ENCODE measurements at regions not wholly inside any gene's neighbourhood (a gene's known extent, or its start where the extent isn't known, plus 50 kb on each side); places are given as distances from the start of the nearest gene placed in this dataset.

DNA sequence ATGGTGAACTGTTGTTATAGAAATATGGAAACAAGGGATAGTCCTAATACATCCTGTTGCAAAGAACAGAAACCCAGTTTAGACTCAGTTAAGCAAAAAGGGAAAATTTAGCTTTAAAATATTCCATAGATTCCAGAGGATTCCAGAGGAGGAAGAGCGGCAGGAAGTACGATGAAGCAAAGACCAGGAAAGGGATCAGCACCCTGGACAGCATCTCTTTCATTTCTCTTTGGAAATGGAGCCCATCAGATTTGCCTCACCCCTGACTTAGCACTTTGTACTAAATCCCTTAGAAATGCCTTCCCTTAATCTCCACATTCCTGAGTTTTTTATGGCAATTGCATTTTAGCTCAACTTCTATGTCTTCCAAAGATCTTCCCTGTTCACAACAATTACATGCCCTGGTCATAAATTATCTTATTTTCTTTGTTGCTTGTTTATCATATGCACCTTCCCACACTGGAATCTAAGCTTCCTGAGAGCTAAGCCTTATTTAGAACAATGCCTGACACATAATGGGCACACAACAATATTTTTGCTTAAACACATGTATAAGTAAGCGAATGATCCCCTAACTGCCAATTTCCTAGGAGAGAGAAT lies 150.0 kb upstream of the RBFOX1 start:
- no peaks in the 10 kb centered on the region for H3K9me3 Mint-ChIP-seq
- TF ChIP-seq CTCF (IDR thresholded peaks at IDR 0.05; ENCODE audit: unreplicated experiment in 3 of 3): no peak
- no peak overlapping the region for H3K27ac Mint-ChIP-seq
- no peaks in the 10 kb centered on the region for H3K36me3 Mint-ChIP-seq (ENCODE audit: low read depth)
- H3K27me3 Mint-ChIP-seq (ENCODE audit: low read depth): no peaks in the 10 kb centered on the region
- no peak overlapping the region for H3K4me3 Mint-ChIP-seq
- no peaks in the 10 kb centered on the region for H3K4me1 Mint-ChIP-seq

GRCh38 chr16:7177875-7178274 lies 154.8 kb upstream of the RBFOX1 start:
- Mint-ChIP-seq H3K36me3 (ENCODE audit: low read depth) (no peaks in the 10 kb centered on the region), H3K27ac (no peak overlapping the region), H3K4me1 (no peaks in the 10 kb centered on the region), H3K9me3 (no peaks in the 10 kb centered on the region), H3K4me3 (no peak overlapping the region), H3K27me3 (ENCODE audit: low read depth) (peaks cover 4% of the 10 kb centered on the region)
- TF ChIP-seq CTCF (IDR thresholded peaks at IDR 0.05; ENCODE audit: unreplicated experiment in 3 of 3): no peak

- Mint-ChIP-seq H3K36me3 (ENCODE audit: low read depth) (no peaks in the 10 kb centered on the region), H3K27ac (no peak overlapping the region)
- no peak for TF ChIP-seq CTCF (IDR thresholded peaks at IDR 0.05; ENCODE audit: unreplicated experiment in 3 of 3)
Measured at GRCh38 chr16:7171151-7171550, 161.5 kb upstream of the RBFOX1 start.

GRCh38 chr16:7167626-7168025 lies 165.0 kb upstream of the RBFOX1 start:
- Mint-ChIP-seq H3K27ac (no peak overlapping the region), H3K4me1 (peaks cover 5% of the 10 kb centered on the region), H3K27me3 (ENCODE audit: low read depth) (peaks cover 2% of the 10 kb centered on the region), H3K36me3 (ENCODE audit: low read depth) (no peaks in the 10 kb centered on the region), H3K4me3 (no peak overlapping the region), H3K9me3 (peaks cover 3% of the 10 kb centered on the region)
- TF ChIP-seq CTCF (IDR thresholded peaks at IDR 0.05; ENCODE audit: unreplicated experiment in 3 of 3): no peak

More at GRCh38 chr16:7171151-7171550, 161.5 kb upstream of the RBFOX1 start:
- peaks cover 5% of the 10 kb centered on the region for H3K4me1 Mint-ChIP-seq
- H3K9me3 Mint-ChIP-seq: peaks cover 3% of the 10 kb centered on the region
- no peak overlapping the region for H3K4me3 Mint-ChIP-seq
- peaks cover 4% of the 10 kb centered on the region for H3K27me3 Mint-ChIP-seq (ENCODE audit: low read depth)

DNA sequence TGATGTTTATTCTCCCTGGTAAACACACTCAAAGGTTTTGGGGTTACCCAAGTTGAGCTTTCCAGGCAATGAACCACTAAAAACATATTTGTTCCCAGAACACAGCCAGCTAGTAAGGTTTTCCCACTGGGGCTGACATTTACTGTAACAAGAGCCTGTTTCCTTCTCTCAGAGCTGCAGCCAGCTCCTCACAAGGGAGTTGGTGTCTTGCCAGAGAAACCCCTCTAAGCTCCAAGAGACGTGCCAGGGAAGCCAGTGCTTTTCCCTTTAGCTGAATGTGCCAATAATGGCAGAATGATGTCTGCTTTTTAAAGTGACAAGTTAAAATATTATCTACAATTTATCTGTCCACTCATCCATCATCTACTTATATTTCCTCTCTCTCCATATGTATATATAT lies 170.8 kb upstream of the RBFOX1 start:
- H3K27me3 Mint-ChIP-seq (ENCODE audit: low read depth): peaks cover 3% of the 10 kb centered on the region
- H3K9me3 Mint-ChIP-seq: no peaks in the 10 kb centered on the region
- H3K27ac Mint-ChIP-seq: no peak overlapping the region
- no peaks in the 10 kb centered on the region for H3K36me3 Mint-ChIP-seq (ENCODE audit: low read depth)
- H3K4me3 Mint-ChIP-seq: no peak overlapping the region
- peaks cover 8% of the 10 kb centered on the region for H3K4me1 Mint-ChIP-seq
- no peak for TF ChIP-seq CTCF (IDR thresholded peaks at IDR 0.05; ENCODE audit: unreplicated experiment in 3 of 3)

DNA sequence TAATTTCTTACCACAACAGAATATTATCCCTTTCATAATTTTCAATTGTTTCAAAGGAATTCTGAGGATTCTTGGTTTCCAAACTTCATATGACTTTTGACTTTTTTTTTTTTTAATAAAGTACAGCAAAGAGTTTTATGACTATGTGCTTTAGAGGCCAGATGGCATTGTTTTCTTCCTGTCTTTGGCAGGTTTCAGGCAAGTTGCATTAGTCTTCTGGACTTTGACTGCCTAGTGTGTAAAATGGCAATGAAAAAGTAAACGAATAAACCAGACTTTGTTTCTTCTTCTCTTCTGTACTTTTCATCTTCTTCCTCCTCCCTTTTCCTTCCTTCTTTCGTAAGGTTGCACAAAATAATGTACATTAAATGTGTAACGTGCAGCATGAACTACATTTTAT lies 172.6 kb upstream of the RBFOX1 start:
- peaks cover 8% of the 10 kb centered on the region for H3K4me1 Mint-ChIP-seq
- no peak overlapping the region for H3K4me3 Mint-ChIP-seq
- no peak for TF ChIP-seq CTCF (IDR thresholded peaks at IDR 0.05; ENCODE audit: unreplicated experiment in 3 of 3)
- H3K27ac Mint-ChIP-seq: no peak overlapping the region
- no peaks in the 10 kb centered on the region for H3K36me3 Mint-ChIP-seq (ENCODE audit: low read depth)
- H3K27me3 Mint-ChIP-seq (ENCODE audit: low read depth): peaks cover 3% of the 10 kb centered on the region
- no peaks in the 10 kb centered on the region for H3K9me3 Mint-ChIP-seq

Measured in nephron (organoid).